Midbrain (tissue), 1 donor: ENCODE measurements at regions not wholly inside any gene's neighbourhood (a gene's known extent, or its start where the extent isn't known, plus 50 kb on each side); places are given as distances from the start of the nearest gene placed in this dataset.

ENCODE experiments used
- DNase-seq: peaks from one replicate; lab custom pipeline; 2025; lab: John Stamatoyannopoulos, UW

- DNase-seq, result no peak
Measured at GRCh38 chr2:83786140-83786539, 672.9 kb downstream of the SUCLG1 start.

GRCh38 chr2:83784947-83785346, 674.1 kb downstream of the SUCLG1 start:
- DNase-seq, result no peak

- DNase-seq, result no peak
Measured at GRCh38 chr2:83784315-83784714, 674.8 kb downstream of the SUCLG1 start.

GRCh38 chr2:83782122-83782521, 677.0 kb downstream of the SUCLG1 start:
- no peak for DNase-seq

GRCh38 chr2:83764447-83765005, 694.6 kb downstream of the SUCLG1 start:
- DNase-seq, result no peak

GRCh38 chr2:83757329-83757728, 701.8 kb downstream of the SUCLG1 start:
- no peak for DNase-seq

GRCh38 chr2:83756219-83756618, 702.9 kb downstream of the SUCLG1 start:
- DNase-seq, result no peak

GRCh38 chr2:83747141-83747540, 711.9 kb downstream of the SUCLG1 start:
- no peak for DNase-seq

- no peak for DNase-seq
Measured at GRCh38 chr2:83744855-83745254, 714.2 kb downstream of the SUCLG1 start.

- no peak for DNase-seq
Measured at GRCh38 chr2:83742117-83742782, 716.8 kb downstream of the SUCLG1 start.

GRCh38 chr2:83730223-83730622, 728.9 kb downstream of the SUCLG1 start:
- DNase-seq, result no peak

GRCh38 chr2:83725735-83726134, 733.3 kb downstream of the SUCLG1 start:
- DNase-seq, result no peak

GRCh38 chr2:83705146-83705545, 753.9 kb downstream of the SUCLG1 start:
- no peak for DNase-seq

- no peak for DNase-seq
Measured at GRCh38 chr2:83703598-83703997, 755.5 kb downstream of the SUCLG1 start.

- DNase-seq, result no peak
Measured at GRCh38 chr2:83696838-83697237, 762.2 kb downstream of the SUCLG1 start.

GRCh38 chr2:83695530-83695929, 763.5 kb downstream of the SUCLG1 start:
- no peak for DNase-seq

GRCh38 chr2:83695037-83695436, 764.0 kb downstream of the SUCLG1 start:
- DNase-seq, result no peak

GRCh38 chr2:83689402-83689801, 769.7 kb downstream of the SUCLG1 start:
- DNase-seq, result no peak

GRCh38 chr2:83686863-83687262, 772.2 kb downstream of the SUCLG1 start:
- DNase-seq, result peak; percentile 49

GRCh38 chr2:83674050-83674449, 785.0 kb downstream of the SUCLG1 start:
- DNase-seq, result no peak

GRCh38 chr2:83665894-83666293, 793.2 kb downstream of the SUCLG1 start:
- DNase-seq, result no peak

GRCh38 chr2:83665154-83665553, 793.9 kb downstream of the SUCLG1 start:
- DNase-seq, result no peak

- no peak for DNase-seq
Measured at GRCh38 chr2:83661711-83662110, 797.4 kb downstream of the SUCLG1 start.

- DNase-seq, result no peak
Measured at GRCh38 chr2:83654091-83654611, 804.9 kb downstream of the SUCLG1 start.
